Skeletal muscle tissue (tissue), 3 donors: ENCODE measurements at regions not wholly inside any gene's neighbourhood (a gene's known extent, or its start where the extent isn't known, plus 50 kb on each side); places are given as distances from the start of the nearest gene placed in this dataset.
"Not testable (repeated sequence)": the region's sequence is repeated elsewhere in the genome, so short reads cannot be mapped to it uniquely, and the experiment has no call there.

Experiments
- H3K27ac ChIP-seq: one replicate; pipeline ENCODE4 v1.7.0; 2013; ENCODE audit warnings: mild to moderate bottlenecking, low read depth, low read length, inconsistent platforms
- H3K27me3 ChIP-seq, 3 donors: one replicate each; pipeline ENCODE4 v1.7.0; 2013; ENCODE audit warnings: low read length in 3 of 3; ENCODE audit not compliant: control insufficient read depth in 3 of 3, insufficient read depth in 3 of 3
- H3K36me3 ChIP-seq, 3 donors: one replicate each; pipeline ENCODE4 v1.7.0; 2013; ENCODE audit warnings: low read length in 3 of 3; ENCODE audit not compliant: control insufficient read depth in 3 of 3, insufficient read depth in 3 of 3
- H3K4me1 ChIP-seq, 3 donors: one replicate each; pipeline ENCODE4 v1.7.0; 2013; ENCODE audit warnings: low read length in 3 of 3, mild to moderate bottlenecking in 3 of 3; ENCODE audit not compliant: control insufficient read depth in 3 of 3, insufficient read depth in 3 of 3
- H3K4me3 ChIP-seq, 3 donors: one replicate each; pipeline ENCODE4 v1.7.0; 2013; ENCODE audit warnings: low read length in 3 of 3
- H3K9ac ChIP-seq, 3 donors: one replicate each; pipeline ENCODE4 v1.7.0; 2013; ENCODE audit warnings: low read length in 3 of 3, mild to moderate bottlenecking in 3 of 3, moderate library complexity in 2 of 3, low read depth in 1 of 3
- H3K9me3 ChIP-seq, 3 donors: one replicate each; pipeline ENCODE4 v1.7.0; 2013; ENCODE audit warnings: low read length in 3 of 3; ENCODE audit not compliant: control insufficient read depth in 3 of 3
- donor health status: Osteomylitis.

- H3K9me3 ChIP-seq, result no peaks in the 10 kb centered on the region
- no peaks in the 10 kb centered on the region for H3K27me3 ChIP-seq
- H3K9ac ChIP-seq, result no peak overlapping the region
- H3K4me3 ChIP-seq, result no peak overlapping the region
- H3K36me3 ChIP-seq, result peaks cover 0 to 2% (median 0%) of the 10 kb centered on the region in 3 donors
- H3K4me1 ChIP-seq, result no peaks in the 10 kb centered on the region
- H3K27ac ChIP-seq, result no peak overlapping the region
Observed at GRCh38 chr7:66467887-66468286, 160.8 kb upstream of the KCTD7 start.

- H3K9me3 ChIP-seq, H3K27me3 ChIP-seq, H3K9ac ChIP-seq, H3K4me1 ChIP-seq, H3K27ac ChIP-seq, H3K4me3 ChIP-seq: not testable (repeated sequence)
- peaks cover 7 to 11% (median 10%) of the 10 kb centered on the region in 3 donors for H3K36me3 ChIP-seq
Observed at GRCh38 chr7:66473064-66473463, 155.6 kb upstream of the KCTD7 start.

GRCh38 chr7:66474441-66474840, 154.2 kb upstream of the KCTD7 start:
- Histone ChIP-seq H3K9ac (no peak overlapping the region), H3K27me3 (no peaks in the 10 kb centered on the region), H3K4me1 (no peaks in the 10 kb centered on the region), H3K9me3 (no peaks in the 10 kb centered on the region), H3K4me3 (no peak overlapping the region), H3K36me3 (peaks cover 7 to 17% (median 11%) of the 10 kb centered on the region in 3 donors), H3K27ac (no peak overlapping the region)

- not testable (repeated sequence) for H3K9me3 ChIP-seq, H3K4me3 ChIP-seq, H3K9ac ChIP-seq, H3K27ac ChIP-seq, H3K4me1 ChIP-seq, H3K27me3 ChIP-seq
- peaks cover 7 to 17% (median 11%) of the 10 kb centered on the region in 3 donors for H3K36me3 ChIP-seq
Observed at GRCh38 chr7:66476056-66476455, 152.6 kb upstream of the KCTD7 start.

GRCh38 chr7:66477822-66478397, 150.8 kb upstream of the KCTD7 start:
- not testable (repeated sequence) for H3K4me3 ChIP-seq, H3K9me3 ChIP-seq, H3K4me1 ChIP-seq, H3K27ac ChIP-seq, H3K9ac ChIP-seq, H3K27me3 ChIP-seq
- H3K36me3 ChIP-seq, result peaks cover 7 to 21% (median 15%) of the 10 kb centered on the region in 3 donors

- H3K9me3 ChIP-seq, H3K27ac ChIP-seq, H3K27me3 ChIP-seq, H3K9ac ChIP-seq, H3K4me3 ChIP-seq, H3K4me1 ChIP-seq: not testable (repeated sequence)
- H3K36me3 ChIP-seq, result peaks cover 0 to 14% (median 7%) of the 10 kb centered on the region in 3 donors
Observed at GRCh38 chr7:66481229-66481628, 147.5 kb upstream of the KCTD7 start.

- not testable (repeated sequence) for H3K27me3 ChIP-seq, H3K4me3 ChIP-seq, H3K27ac ChIP-seq, H3K36me3 ChIP-seq, H3K9me3 ChIP-seq, H3K9ac ChIP-seq
- peaks cover 4 to 10% (median 5%) of the 10 kb centered on the region in 3 donors for H3K4me1 ChIP-seq
Observed at GRCh38 chr7:66489065-66489464, 139.6 kb upstream of the KCTD7 start.

- not testable (repeated sequence) for H3K9me3 ChIP-seq, H3K9ac ChIP-seq, H3K27ac ChIP-seq, H3K36me3 ChIP-seq, H3K27me3 ChIP-seq, H3K4me3 ChIP-seq
- peaks cover 4 to 10% (median 6%) of the 10 kb centered on the region in 3 donors for H3K4me1 ChIP-seq
Observed at GRCh38 chr7:66489741-66490140, 138.9 kb upstream of the KCTD7 start.

GRCh38 chr7:66490979-66491378, 137.7 kb upstream of the KCTD7 start:
- H3K36me3 ChIP-seq, H3K27ac ChIP-seq, H3K9me3 ChIP-seq, H3K9ac ChIP-seq, H3K27me3 ChIP-seq, H3K4me3 ChIP-seq: not testable (repeated sequence)
- peaks cover 4 to 10% (median 6%) of the 10 kb centered on the region in 3 donors for H3K4me1 ChIP-seq

- not testable (repeated sequence) for H3K27me3 ChIP-seq, H3K9me3 ChIP-seq, H3K36me3 ChIP-seq
- peak overlapping the region; percentile 96 to 99 (median 96) for H3K9ac ChIP-seq
- H3K4me1 ChIP-seq, result peaks cover 4 to 10% (median 6%) of the 10 kb centered on the region in 3 donors
- peak overlapping the region; percentile 98 for H3K27ac ChIP-seq
- H3K4me3 ChIP-seq, result peak overlapping the region; percentile 95 to 99 (median 99)
Observed at GRCh38 chr7:66492405-66492804, 136.3 kb upstream of the KCTD7 start.
